Liver (tissue), 8 donors: ENCODE measurements at regions not wholly inside any gene's neighbourhood (a gene's known extent, or its start where the extent isn't known, plus 50 kb on each side); places are given as distances from the start of the nearest gene placed in this dataset.
"Not testable (repeated sequence)": the region's sequence is repeated elsewhere in the genome, so short reads cannot be mapped to it uniquely, and the experiment has no call there.

Experiments used
- DNase-seq: peaks from one replicate; pipeline ENCODE4 v3.0.0-alpha.2; 2017; ENCODE audit warnings: low spot score
- H3K27ac ChIP-seq, 2 donors: one replicate each; pipeline ENCODE4 v1.7.0; 2013; ENCODE audit warnings: inconsistent platforms in 2 of 2, low read length in 2 of 2, control low read depth in 1 of 2, low read depth in 1 of 2, mild to moderate bottlenecking in 1 of 2
- H3K27me3 ChIP-seq, 4 donors: one replicate each; pipeline versions ENCODE4 v1.6.1 to v1.7.0; 2013; ENCODE audit warnings: low read length in 3 of 4, inconsistent platforms in 1 of 4, mild to moderate bottlenecking in 1 of 4, moderate library complexity in 1 of 4; ENCODE audit not compliant: control insufficient read depth in 4 of 4, insufficient read depth in 4 of 4
- H3K36me3 ChIP-seq, 4 donors: one replicate each; pipeline versions ENCODE4 v1.6.1 to v1.7.0; 2013; ENCODE audit warnings: low read length in 3 of 4, mild to moderate bottlenecking in 3 of 4, low read depth in 1 of 4, moderate library complexity in 1 of 4; ENCODE audit not compliant: control insufficient read depth in 4 of 4, insufficient read depth in 3 of 4
- H3K4me1 ChIP-seq, 4 donors: one replicate each; pipeline versions ENCODE4 v1.6.1 to v1.7.0; 2013; ENCODE audit warnings: low read length in 3 of 4, mild to moderate bottlenecking in 3 of 4, moderate library complexity in 1 of 4; ENCODE audit not compliant: control insufficient read depth in 4 of 4, insufficient read depth in 4 of 4
- H3K4me3 ChIP-seq, 3 donors: one replicate each; pipeline versions ENCODE4 v1.6.1 to v1.7.0; 2013; ENCODE audit warnings: low read length in 3 of 3, control low read depth in 1 of 3, low read depth in 1 of 3, mild to moderate bottlenecking in 1 of 3
- H3K9ac ChIP-seq, 2 donors: one replicate each; pipeline ENCODE4 v1.7.0; 2013; ENCODE audit warnings: low read length in 2 of 2, mild to moderate bottlenecking in 2 of 2, moderate library complexity in 2 of 2, control low read depth in 1 of 2, low read depth in 1 of 2
- H3K9me3 ChIP-seq, 4 donors: one replicate each; pipeline versions ENCODE4 v1.6.1 to v1.7.0; 2013; ENCODE audit warnings: low read length in 3 of 4; ENCODE audit not compliant: control insufficient read depth in 4 of 4
- CTCF ChIP-seq: fragments of 150-350 bp; IDR thresholded peaks from 2 replicates; pipeline ENCODE4 v1.5.1; 2017; ENCODE audit warnings: improper control_type of control experiment, low read depth, low read length; ENCODE audit not compliant: missing input control
- EGR1 ChIP-seq, 2 donors: IDR thresholded peaks; 2 replicates each; pipeline ENCODE4 v1.6.1; 2016 to 2018; ENCODE audit warnings: antibody characterized with exemption in 2 of 2, low read depth in 2 of 2
- GABPA ChIP-seq, 2 donors: IDR thresholded peaks in 1 of 2; conservative IDR thresholded peaks in 1 of 2; 2 replicates each; pipeline ENCODE4 v1.6.1; 2016; ENCODE audit warnings: antibody characterized with exemption in 2 of 2, mild to moderate bottlenecking in 1 of 2, moderate library complexity in 1 of 2
- HNF4A ChIP-seq, 2 donors: conservative IDR thresholded peaks; 2 replicates each; pipeline ENCODE4 v1.6.1; 2016; ENCODE audit warnings: antibody characterized with exemption in 2 of 2, mild to moderate bottlenecking in 2 of 2
- HNF4G ChIP-seq: IDR thresholded peaks from 2 replicates; pipeline ENCODE4 v1.6.1; 2016; ENCODE audit warnings: antibody characterized with exemption
- JUND ChIP-seq, 2 donors: IDR thresholded peaks; 2 replicates each; pipeline ENCODE4 v1.6.1; 2016; ENCODE audit warnings: antibody characterized with exemption in 2 of 2
- NR2F2 ChIP-seq: IDR thresholded peaks from 2 replicates; pipeline ENCODE4 v1.6.1; 2016; ENCODE audit warnings: antibody characterized with exemption
- REST ChIP-seq: IDR thresholded peaks from 2 replicates; pipeline ENCODE4 v1.6.1; 2016; ENCODE audit warnings: antibody characterized with exemption, mild to moderate bottlenecking
- RXRA ChIP-seq, 2 donors: IDR thresholded peaks; 2 replicates each; pipeline ENCODE4 v1.6.1; 2017 to 2018; ENCODE audit warnings: antibody characterized with exemption in 2 of 2, mild to moderate bottlenecking in 1 of 2
- SP1 ChIP-seq: IDR thresholded peaks from 2 replicates; pipeline ENCODE4 v1.6.1; 2018; ENCODE audit warnings: antibody characterized with exemption, mild to moderate bottlenecking
- TAF1 ChIP-seq: conservative IDR thresholded peaks from 2 replicates; pipeline ENCODE4 v1.6.1; 2016; ENCODE audit warnings: antibody characterized with exemption, mild to moderate bottlenecking
- YY1 ChIP-seq: IDR thresholded peaks from 2 replicates; pipeline ENCODE4 v1.6.1; 2016; ENCODE audit warnings: antibody characterized with exemption, mild to moderate bottlenecking
- WGBS: extraction: QIAGEN DNeasy Blood & Tissue Kit; methylation state at CpG from one replicate; pipeline ENCODE4 v1.1.7; 2013; 5-methylcytosine and 5-hydroxymethylcytosine counted together
- TF ChIP-seq, protein P1 (sequence below): IDR thresholded peaks from 2 replicates; pipeline ENCODE4 v1.6.1; 2016; ENCODE audit warnings: antibody characterized with exemption
- donor health status: healthy.
- donor health status: healthy.
- donor health status: healthy.
- donor health status: healthy.
- donor health status: healthy.

- H3K9ac ChIP-seq = no peak overlapping the region
- TF ChIP-seq HNF4G (no peak), REST (no peak), CTCF (no peak), TAF1 (no peak), GABPA (IDR thresholded peaks at IDR 0.05 in 1 of 2, conservative IDR thresholded peaks at IDR 0.05 in 1 of 2) (no peak), RXRA (IDR thresholded peaks at IDR 0.05) (no peak), NR2F2 (no peak), EGR1 (IDR thresholded peaks at IDR 0.05; ENCODE audit: low read depth in 2 of 2) (no peak)
- no peaks in the 10 kb centered on the region for H3K4me1 ChIP-seq
- H3K27ac ChIP-seq = no peak overlapping the region
- DNase-seq = no peak
- no peaks in the 10 kb centered on the region for H3K9me3 ChIP-seq
- no peaks in the 10 kb centered on the region for H3K27me3 ChIP-seq
- 84% methylated on average over 3 of the region's 3 CpGs for WGBS
- H3K4me3 ChIP-seq = no peak overlapping the region
- no peaks in the 10 kb centered on the region for H3K36me3 ChIP-seq
Observed at GRCh38 chr2:57703407-57703806, 343.2 kb upstream of the VRK2 start.

DNA sequence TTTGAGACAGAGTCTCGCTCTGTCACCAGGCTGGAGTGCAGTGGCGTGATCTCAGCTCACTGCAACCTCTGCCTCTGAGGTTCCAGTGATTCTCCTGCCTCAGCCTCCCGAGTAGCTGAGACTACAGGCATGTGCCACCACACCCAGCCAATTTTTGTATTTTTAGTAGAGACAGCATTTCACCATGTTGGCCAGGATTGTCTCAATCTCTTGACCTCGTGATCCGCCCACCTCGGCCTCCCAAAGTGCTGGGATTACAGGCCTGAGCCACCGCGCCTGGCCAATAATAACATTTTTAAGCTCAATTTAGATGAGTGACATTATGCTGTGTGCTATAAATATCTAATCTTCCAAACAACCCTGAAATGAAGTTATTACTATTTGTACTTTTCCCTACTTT is 338.8 kb upstream of the VRK2 start:
- H3K4me3 ChIP-seq, H3K36me3 ChIP-seq, H3K4me1 ChIP-seq, H3K9me3 ChIP-seq, DNase-seq, H3K9ac ChIP-seq, H3K27ac ChIP-seq, H3K27me3 ChIP-seq: not testable (repeated sequence)
- 88% methylated on average over 8 of the region's 8 CpGs for WGBS

GRCh38 chr2:57711991-57712390 is 334.6 kb upstream of the VRK2 start:
- no peak for TF ChIP-seq REST
- no peak for TF ChIP-seq TAF1
- no peak for TF ChIP-seq HNF4A (conservative IDR thresholded peaks at IDR 0.05)
- TF ChIP-seq SP1 = no peak
- no peak for TF ChIP-seq HNF4G
- TF ChIP-seq CTCF = no peak
- TF ChIP-seq, protein P1, sequence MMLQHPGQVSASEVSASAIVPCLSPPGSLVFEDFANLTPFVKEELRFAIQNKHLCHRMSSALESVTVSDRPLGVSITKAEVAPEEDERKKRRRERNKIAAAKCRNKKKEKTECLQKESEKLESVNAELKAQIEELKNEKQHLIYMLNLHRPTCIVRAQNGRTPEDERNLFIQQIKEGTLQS = no peak
- TF ChIP-seq YY1 = no peak
- no peak for TF ChIP-seq JUND (IDR thresholded peaks at IDR 0.05)
- TF ChIP-seq RXRA (IDR thresholded peaks at IDR 0.05) = no peak
- Histone ChIP-seq H3K9me3 (no peaks in the 10 kb centered on the region), H3K4me3 (no peak overlapping the region), H3K27ac (no peak overlapping the region), H3K27me3 (no peaks in the 10 kb centered on the region), H3K4me1 (no peaks in the 10 kb centered on the region), H3K9ac (no peak overlapping the region), H3K36me3 (no peaks in the 10 kb centered on the region)
- WGBS = 95% methylated on average over 1 of the region's 1 CpG
- no peak for DNase-seq
